GM12892 (cell line): ENCODE measurements at regions not wholly inside any gene's neighbourhood (a gene's known extent, or its start where the extent isn't known, plus 50 kb on each side); places are given as distances from the start of the nearest gene placed in this dataset.

Experiments used
- DNase-seq: peaks from one replicate; pipeline ENCODE4 v3.0.0; 2011; ENCODE audit not compliant: insufficient read length
- FAIRE-seq: peaks from 2 replicates; lab custom pipeline; 2011; peaks lifted over from hg19 to GRCh38; lab: Jason Lieb, UNC
- POLR2A ChIP-seq: IDR thresholded peaks from 2 replicates; pipeline ENCODE4 v1.6.1; 2011; ENCODE audit warnings: low read depth, low read length, control low read depth
- POLR2AphosphoS5 ChIP-seq: IDR thresholded peaks from 2 replicates; pipeline ENCODE4 v1.6.1; 2011; ENCODE audit warnings: low read depth, low read length, control low read depth
- TAF1 ChIP-seq: IDR thresholded peaks from 2 replicates; pipeline ENCODE4 v1.6.1; 2011; ENCODE audit warnings: low read depth, mild to moderate bottlenecking, control low read depth, low read length, borderline replicate concordance

DNA sequence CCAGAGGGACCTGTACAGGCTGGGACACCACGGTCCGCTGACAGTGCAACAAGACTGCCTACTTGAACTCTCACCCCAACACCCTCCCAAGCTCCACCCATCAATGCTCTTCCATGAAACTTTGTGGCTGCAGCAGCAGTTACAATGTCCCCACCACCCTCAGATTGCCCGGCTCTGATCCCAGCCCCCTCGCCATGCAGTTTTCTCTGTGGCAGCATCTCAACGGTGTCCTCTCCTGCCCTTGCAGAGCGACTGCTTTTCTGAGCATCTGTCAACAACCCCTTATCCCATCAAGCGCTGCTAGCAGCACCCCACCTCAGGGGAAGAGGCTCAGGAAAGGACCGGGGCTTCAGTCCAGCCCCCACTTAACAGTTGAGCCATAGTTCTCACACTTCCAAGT lies 137.1 kb upstream of the NDUFV2 start:
- no peak for DNase-seq
- TF ChIP-seq POLR2AphosphoS5 (no peak), POLR2A (no peak), TAF1 (no peak)
- no peak for FAIRE-seq

GRCh38 chr18:8966821-8967220 lies 135.7 kb upstream of the NDUFV2 start:
- no peak for TF ChIP-seq POLR2A
- no peak for TF ChIP-seq POLR2AphosphoS5
- TF ChIP-seq TAF1: no peak
- FAIRE-seq (no peak), DNase-seq (no peak)

- TF ChIP-seq TAF1 (no peak), POLR2A (no peak), POLR2AphosphoS5 (no peak)
- no peak for FAIRE-seq
- no peak for DNase-seq
Observed at GRCh38 chr18:8967573-8967972, 134.9 kb upstream of the NDUFV2 start.

- TF ChIP-seq TAF1: no peak
- no peak for TF ChIP-seq POLR2A
- no peak for TF ChIP-seq POLR2AphosphoS5
- no peak for FAIRE-seq
- DNase-seq: no peak
Observed at GRCh38 chr18:8969639-8970390, 132.7 kb upstream of the NDUFV2 start.

DNA sequence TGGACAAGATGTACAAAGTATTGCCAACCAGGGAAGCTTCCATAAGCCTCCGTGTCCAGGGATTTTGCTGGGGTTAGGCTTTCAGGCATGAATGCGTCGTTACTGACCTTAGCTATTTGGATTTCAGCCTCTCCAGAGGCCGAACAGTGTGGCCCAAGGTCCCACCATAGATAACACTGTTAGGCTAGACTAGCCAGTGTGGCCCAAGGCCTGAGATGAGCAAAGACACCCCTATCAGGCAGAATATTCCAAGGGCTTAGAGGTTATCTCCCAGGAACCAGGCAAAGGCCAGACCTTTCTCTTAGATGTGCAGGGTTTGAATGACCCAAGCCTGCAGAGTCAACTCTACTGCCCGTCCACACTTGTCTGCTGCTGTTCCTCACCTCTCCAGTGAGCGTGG lies 131.7 kb upstream of the NDUFV2 start:
- TF ChIP-seq TAF1 (no peak), POLR2A (no peak), POLR2AphosphoS5 (no peak)
- no peak for FAIRE-seq

GRCh38 chr18:8972116-8972515 lies 130.4 kb upstream of the NDUFV2 start:
- no peak for DNase-seq
- TF ChIP-seq TAF1 (no peak), POLR2AphosphoS5 (no peak), POLR2A (no peak)
- no peak for FAIRE-seq

More for the DNA sequence above, 131.7 kb upstream of the NDUFV2 start:
- no peak for DNase-seq

DNA sequence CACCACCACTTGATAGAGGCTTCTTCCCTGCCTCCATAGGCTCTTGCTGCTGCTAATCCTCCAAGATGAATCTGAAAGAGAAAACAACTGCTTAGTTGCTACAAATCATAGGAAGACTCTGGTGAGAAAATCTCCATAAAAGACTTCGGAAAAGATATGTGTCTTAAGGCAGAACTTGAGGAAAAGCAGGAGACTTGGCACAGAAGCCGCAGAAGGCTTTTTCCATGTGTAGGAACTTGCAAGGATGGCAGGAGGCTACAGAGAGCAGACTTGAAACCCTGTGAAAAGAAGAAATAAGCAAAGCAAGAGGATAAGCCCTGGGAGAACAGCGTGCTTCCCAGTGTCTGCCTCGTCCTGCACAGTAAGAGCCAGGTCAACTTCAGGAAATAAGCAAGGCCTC lies 128.2 kb upstream of the NDUFV2 start:
- FAIRE-seq: no peak
- no peak for TF ChIP-seq POLR2A
- TF ChIP-seq POLR2AphosphoS5: no peak
- no peak for TF ChIP-seq TAF1

GRCh38 chr18:8974696-8975095 lies 127.8 kb upstream of the NDUFV2 start:
- TF ChIP-seq TAF1: no peak
- TF ChIP-seq POLR2AphosphoS5: no peak
- no peak for TF ChIP-seq POLR2A
- FAIRE-seq (no peak), DNase-seq (no peak)

More for the DNA sequence above, 128.2 kb upstream of the NDUFV2 start:
- DNase-seq: no peak

GRCh38 chr18:8975624-8976023 lies 126.9 kb upstream of the NDUFV2 start:
- DNase-seq: no peak
- no peak for FAIRE-seq
- TF ChIP-seq POLR2AphosphoS5: no peak
- no peak for TF ChIP-seq POLR2A
- no peak for TF ChIP-seq TAF1

DNA sequence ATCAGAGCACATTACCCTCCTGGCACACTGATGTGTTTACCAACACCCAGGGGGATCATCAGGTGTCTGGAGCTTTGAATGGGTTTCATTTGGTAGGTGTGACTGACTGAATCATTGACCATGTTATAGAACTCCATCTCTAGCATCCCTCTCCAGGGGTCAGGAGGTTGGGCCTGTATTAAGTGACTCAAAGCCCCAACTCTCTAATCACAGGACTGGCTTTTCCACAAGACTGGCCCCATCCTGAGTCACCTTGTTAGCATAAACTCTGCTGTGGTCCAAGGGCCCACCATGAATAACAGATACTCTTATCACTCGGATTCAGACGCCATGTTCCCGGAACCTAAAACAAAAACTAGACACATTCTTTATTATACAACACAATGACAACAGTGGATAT lies 125.9 kb upstream of the NDUFV2 start:
- TF ChIP-seq TAF1: no peak
- TF ChIP-seq POLR2AphosphoS5: no peak
- TF ChIP-seq POLR2A: no peak
- FAIRE-seq (no peak), DNase-seq (no peak)

DNA sequence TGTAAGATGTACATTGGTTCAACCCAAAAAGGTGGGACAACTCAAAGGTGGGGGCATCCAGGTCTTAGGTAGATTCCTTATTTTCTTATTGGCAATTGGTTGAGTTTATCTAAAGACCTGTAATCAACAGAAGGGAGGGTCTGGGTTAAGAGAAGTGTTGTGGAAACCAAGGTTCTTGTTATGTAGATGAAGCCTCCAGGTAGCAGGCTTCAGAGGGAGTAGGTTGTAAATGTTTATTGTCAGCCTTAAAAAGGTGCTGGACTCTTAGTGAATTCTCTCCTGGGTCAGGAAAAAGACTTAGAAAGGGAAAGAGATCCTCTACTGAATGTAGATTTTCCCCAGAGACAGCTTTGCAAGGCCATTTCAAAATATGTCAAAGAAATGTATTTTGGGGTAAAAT lies 125.3 kb upstream of the NDUFV2 start:
- no peak for TF ChIP-seq POLR2AphosphoS5
- no peak for TF ChIP-seq POLR2A
- no peak for TF ChIP-seq TAF1
- DNase-seq: no peak
- FAIRE-seq: no peak

DNA sequence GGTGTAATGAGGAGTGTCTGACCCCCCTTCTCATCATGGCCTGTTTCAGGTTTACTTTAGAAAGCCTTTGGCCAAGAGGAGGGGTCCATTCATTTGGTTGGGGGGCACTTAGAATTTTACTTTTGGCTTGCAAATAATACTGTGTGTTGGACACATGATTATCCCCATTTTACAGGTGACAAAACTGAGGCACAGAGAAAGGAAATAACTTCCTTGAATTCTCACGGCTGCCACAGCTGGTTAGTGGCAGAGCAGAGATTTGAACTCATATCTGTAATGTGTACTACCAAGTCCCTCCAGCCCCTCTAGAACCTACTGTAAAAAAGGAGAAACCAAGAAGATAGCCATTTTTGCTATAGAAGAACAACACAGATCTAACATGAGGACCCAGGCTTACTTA lies 124.8 kb upstream of the NDUFV2 start:
- no peak for FAIRE-seq
- TF ChIP-seq TAF1 (no peak), POLR2AphosphoS5 (no peak), POLR2A (no peak)

More for the DNA sequence above, 124.8 kb upstream of the NDUFV2 start:
- no peak for DNase-seq
